ENCODE measurements at regions not wholly inside any gene's neighbourhood (a gene's known extent, or its start where the extent isn't known, plus 50 kb on each side); places are given as distances from the start of the nearest gene placed in this dataset.

- TF ChIP-seq, protein P1, sequence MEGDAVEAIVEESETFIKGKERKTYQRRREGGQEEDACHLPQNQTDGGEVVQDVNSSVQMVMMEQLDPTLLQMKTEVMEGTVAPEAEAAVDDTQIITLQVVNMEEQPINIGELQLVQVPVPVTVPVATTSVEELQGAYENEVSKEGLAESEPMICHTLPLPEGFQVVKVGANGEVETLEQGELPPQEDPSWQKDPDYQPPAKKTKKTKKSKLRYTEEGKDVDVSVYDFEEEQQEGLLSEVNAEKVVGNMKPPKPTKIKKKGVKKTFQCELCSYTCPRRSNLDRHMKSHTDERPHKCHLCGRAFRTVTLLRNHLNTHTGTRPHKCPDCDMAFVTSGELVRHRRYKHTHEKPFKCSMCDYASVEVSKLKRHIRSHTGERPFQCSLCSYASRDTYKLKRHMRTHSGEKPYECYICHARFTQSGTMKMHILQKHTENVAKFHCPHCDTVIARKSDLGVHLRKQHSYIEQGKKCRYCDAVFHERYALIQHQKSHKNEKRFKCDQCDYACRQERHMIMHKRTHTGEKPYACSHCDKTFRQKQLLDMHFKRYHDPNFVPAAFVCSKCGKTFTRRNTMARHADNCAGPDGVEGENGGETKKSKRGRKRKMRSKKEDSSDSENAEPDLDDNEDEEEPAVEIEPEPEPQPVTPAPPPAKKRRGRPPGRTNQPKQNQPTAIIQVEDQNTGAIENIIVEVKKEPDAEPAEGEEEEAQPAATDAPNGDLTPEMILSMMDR (IDR thresholded peaks at IDR 0.05) = no peak
- no peak for TF ChIP-seq POLR2A (IDR thresholded peaks at IDR 0.05)
These were observed 166.2 kb upstream of the ZNF462 start for GRCh38 chr9:106696804-106697203.

Measured in Peyer's patch (tissue), 4 donors.